Suprapubic skin (tissue), 4 donors: ENCODE measurements at regions not wholly inside any gene's neighbourhood (a gene's known extent, or its start where the extent isn't known, plus 50 kb on each side); places are given as distances from the start of the nearest gene placed in this dataset.

Experiments
- EP300 ChIP-seq: sonication (generic); formaldehyde crosslinking; IDR thresholded peaks from one replicate; pipeline ENCODE4 v1.6.1; 2017; ENCODE audit warnings: antibody characterized with exemption
- POLR2A ChIP-seq, 2 donors: fragments of 450-650 bp; IDR thresholded peaks; one replicate each; pipeline ENCODE4 v1.6.1; 2017; ENCODE audit warnings: antibody characterized with exemption in 2 of 2, mild to moderate bottlenecking in 2 of 2, moderate library complexity in 2 of 2
- POLR2AphosphoS5 ChIP-seq, 3 donors: sonication (generic); formaldehyde crosslinking; IDR thresholded peaks; one replicate each; pipeline ENCODE4 v1.6.1; 2017; ENCODE audit warnings: antibody characterized with exemption in 3 of 3
- TF ChIP-seq, protein P1 (sequence below), 2 donors: fragments of 200-600 bp in 1 of 2; fragments of 450-650 bp in 1 of 2; sonication (generic) in 1 of 2; IDR thresholded peaks; one replicate each; pipeline ENCODE4 v1.5.1; 2016 to 2019; ENCODE audit warnings: antibody characterized with exemption in 2 of 2, mild to moderate bottlenecking in 1 of 2, moderate library complexity in 1 of 2

DNA sequence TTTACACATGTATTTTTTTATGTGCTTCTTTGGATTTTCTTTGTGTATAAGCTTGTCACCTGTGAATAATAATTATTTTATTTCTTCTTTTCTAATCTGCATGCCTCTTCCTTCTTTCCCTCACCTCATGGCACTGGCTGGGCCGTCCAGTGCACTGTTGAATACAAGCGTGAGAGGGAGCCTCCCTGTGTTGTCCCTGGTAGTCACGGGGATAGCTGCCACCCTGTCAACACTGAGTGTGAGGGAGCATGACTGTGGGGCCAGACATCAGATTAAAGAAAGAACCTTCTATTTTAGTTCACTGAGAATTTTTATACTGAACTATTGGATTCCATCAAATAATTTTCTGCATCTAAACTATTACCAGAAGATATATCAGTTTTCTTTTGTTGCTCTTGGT lies 187.9 kb downstream of the CDC14C start:
- no peak for TF ChIP-seq POLR2AphosphoS5 (IDR thresholded peaks at IDR 0.05)
- no peak for TF ChIP-seq POLR2A (IDR thresholded peaks at IDR 0.05)
- TF ChIP-seq, protein P1, sequence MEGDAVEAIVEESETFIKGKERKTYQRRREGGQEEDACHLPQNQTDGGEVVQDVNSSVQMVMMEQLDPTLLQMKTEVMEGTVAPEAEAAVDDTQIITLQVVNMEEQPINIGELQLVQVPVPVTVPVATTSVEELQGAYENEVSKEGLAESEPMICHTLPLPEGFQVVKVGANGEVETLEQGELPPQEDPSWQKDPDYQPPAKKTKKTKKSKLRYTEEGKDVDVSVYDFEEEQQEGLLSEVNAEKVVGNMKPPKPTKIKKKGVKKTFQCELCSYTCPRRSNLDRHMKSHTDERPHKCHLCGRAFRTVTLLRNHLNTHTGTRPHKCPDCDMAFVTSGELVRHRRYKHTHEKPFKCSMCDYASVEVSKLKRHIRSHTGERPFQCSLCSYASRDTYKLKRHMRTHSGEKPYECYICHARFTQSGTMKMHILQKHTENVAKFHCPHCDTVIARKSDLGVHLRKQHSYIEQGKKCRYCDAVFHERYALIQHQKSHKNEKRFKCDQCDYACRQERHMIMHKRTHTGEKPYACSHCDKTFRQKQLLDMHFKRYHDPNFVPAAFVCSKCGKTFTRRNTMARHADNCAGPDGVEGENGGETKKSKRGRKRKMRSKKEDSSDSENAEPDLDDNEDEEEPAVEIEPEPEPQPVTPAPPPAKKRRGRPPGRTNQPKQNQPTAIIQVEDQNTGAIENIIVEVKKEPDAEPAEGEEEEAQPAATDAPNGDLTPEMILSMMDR (IDR thresholded peaks at IDR 0.05), result no peak
- no peak for TF ChIP-seq EP300
